GM23338 (cell line): ENCODE measurements at regions not wholly inside any gene's neighbourhood (a gene's known extent, or its start where the extent isn't known, plus 50 kb on each side); places are given as distances from the start of the nearest gene placed in this dataset.

Source experiments
- ATAC-seq: fragments of 200-7000 bp; cut with Tn5 transposase; 3 replicates; pipeline ENCODE4 v1.9.1; 2020
- DNase-seq: peaks from one replicate; pipeline ENCODE4 v3.0.0-alpha.2; 2015; ENCODE audit warnings: low spot score
- H2AFZ ChIP-seq: fragments of 200-600 bp; sonication (generic); 2 replicates; pipeline ENCODE4 v1.8.0; 2016; ENCODE audit warnings: antibody characterized with exemption, mild to moderate bottlenecking, moderate library complexity
- H3F3A ChIP-seq: fragments of 200-600 bp; sonication (generic); replicated peaks from 2 replicates; pipeline ENCODE4 v1.8.0; 2017; ENCODE audit warnings: antibody characterized with exemption, mixed run types, low read depth
- H3K27ac ChIP-seq: fragments of 200-600 bp; sonication (generic); 2 replicates; pipeline ENCODE4 v1.6.1; 2016; ENCODE audit warnings: low read depth
- H3K27me3 ChIP-seq: fragments of 200-600 bp; sonication (generic); 2 replicates; pipeline ENCODE4 v1.8.0; 2016; ENCODE audit warnings: mild to moderate bottlenecking, mixed run types, moderate library complexity; ENCODE audit not compliant: insufficient read depth
- H3K36me3 ChIP-seq: fragments of 200-600 bp; sonication (generic); 2 replicates; pipeline ENCODE4 v1.8.0; 2016; ENCODE audit warnings: mild to moderate bottlenecking; ENCODE audit not compliant: insufficient read depth
- H3K4me1 ChIP-seq: fragments of 200-600 bp; sonication (generic); 2 replicates; pipeline ENCODE4 v1.8.0; 2016; ENCODE audit warnings: mild to moderate bottlenecking, moderate library complexity; ENCODE audit not compliant: insufficient read depth
- H3K4me2 ChIP-seq: fragments of 200-600 bp; sonication (generic); 2 replicates; pipeline ENCODE4 v1.7.1; 2017; ENCODE audit warnings: mixed run types
- H3K4me3 ChIP-seq: fragments of 200-600 bp; sonication (generic); 2 replicates; pipeline ENCODE4 v1.6.1; 2016; ENCODE audit warnings: mixed run types
- H3K79me2 ChIP-seq: fragments of 200-600 bp; sonication (generic); replicated peaks from 2 replicates; pipeline ENCODE4 v1.8.0; 2017; ENCODE audit warnings: mild to moderate bottlenecking; ENCODE audit not compliant: insufficient read depth
- H3K9me2 ChIP-seq: fragments of 200-600 bp; sonication (generic); 2 replicates; pipeline ENCODE4 v1.8.0; 2017; ENCODE audit not compliant: insufficient read depth
- H4K20me1 ChIP-seq: fragments of 200-600 bp; sonication (generic); replicated peaks from 2 replicates; pipeline ENCODE4 v1.8.0; 2017; ENCODE audit warnings: mild to moderate bottlenecking; ENCODE audit not compliant: insufficient read depth
- H3K27ac Mint-ChIP-seq: 2 replicates; pipeline ENCODE4 v1.8.0; 2020; ENCODE audit warnings: inconsistent platforms, mild to moderate bottlenecking, moderate library complexity, mixed read lengths
- H3K27me3 Mint-ChIP-seq: 3 replicates; pipeline ENCODE4 v1.8.0; 2022; ENCODE audit warnings: low read depth, mild to moderate bottlenecking, moderate library complexity, mixed read lengths, inconsistent platforms; ENCODE audit not compliant: insufficient read depth, poor library complexity
- H3K36me3 Mint-ChIP-seq: 3 replicates; pipeline ENCODE4 v1.8.0; 2021; ENCODE audit warnings: low read depth, mild to moderate bottlenecking, inconsistent platforms, moderate library complexity, mixed read lengths
- H3K4me1 Mint-ChIP-seq: 3 replicates; pipeline ENCODE4 v1.8.0; 2020; ENCODE audit warnings: mild to moderate bottlenecking, inconsistent platforms, mixed read lengths
- H3K4me3 Mint-ChIP-seq: 3 replicates; pipeline ENCODE4 v1.8.0; 2021; ENCODE audit warnings: moderate library complexity, mild to moderate bottlenecking, inconsistent platforms, mixed read lengths
- H3K9me3 Mint-ChIP-seq: 3 replicates; pipeline ENCODE4 v1.8.0; 2020; ENCODE audit warnings: moderate library complexity, mild to moderate bottlenecking, inconsistent platforms, mixed read lengths
- CREB1 ChIP-seq: fragments of 250-450 bp; sonication (Bioruptor Pico); IDR thresholded peaks from 2 replicates; pipeline ENCODE4 v1.5.0; 2020; ENCODE audit warnings: low read depth, mild to moderate bottlenecking, moderate library complexity
- EZH2 ChIP-seq: fragments of 200-600 bp; sonication (generic); IDR thresholded peaks from one replicate; pipeline ENCODE4 v1.8.0; 2017; ENCODE audit warnings: antibody characterized with exemption, mild to moderate bottlenecking, low read depth; ENCODE audit not compliant: unreplicated experiment
- EZH2phosphoT487 ChIP-seq: fragments of 200-600 bp; sonication (generic); IDR thresholded peaks from one replicate; pipeline ENCODE4 v1.8.1; 2018; ENCODE audit warnings: antibody characterized with exemption; ENCODE audit not compliant: unreplicated experiment
- JUNB ChIP-seq: IDR thresholded peaks from one replicate; pipeline ENCODE4 v1.6.1; 2016; ENCODE audit warnings: antibody characterized with exemption; ENCODE audit not compliant: unreplicated experiment
- NANOG ChIP-seq: IDR thresholded peaks from 2 replicates; pipeline ENCODE4 v1.6.1; 2016; ENCODE audit warnings: antibody characterized with exemption, borderline replicate concordance
- POLR2AphosphoS5 ChIP-seq: IDR thresholded peaks from 2 replicates; pipeline ENCODE4 v1.6.1; 2016; ENCODE audit warnings: antibody characterized with exemption, low read depth
- STAT1 ChIP-seq: IDR thresholded peaks from one replicate; pipeline ENCODE4 v1.6.1; 2016; ENCODE audit warnings: antibody characterized with exemption; ENCODE audit not compliant: unreplicated experiment
- ZNF114 ChIP-seq: fragments of 250-450 bp; sonication (Bioruptor Pico); IDR thresholded peaks from 2 replicates; pipeline ENCODE4 v1.5.0; 2020; ENCODE audit warnings: mild to moderate bottlenecking, moderate library complexity
- ZNF331 ChIP-seq: fragments of 250-450 bp; sonication (Bioruptor Pico); IDR thresholded peaks from 2 replicates; pipeline ENCODE4 v1.5.0; 2020; ENCODE audit warnings: low read depth, mild to moderate bottlenecking, moderate library complexity
- TF ChIP-seq, protein P1 (sequence below): IDR thresholded peaks from 2 replicates; pipeline ENCODE4 v1.6.1; 2016; ENCODE audit warnings: antibody characterized with exemption
- TF ChIP-seq, protein P2 (sequence below): fragments of 250-450 bp; sonication (Bioruptor Pico); IDR thresholded peaks from 2 replicates; pipeline ENCODE4 v1.5.0; 2020; ENCODE audit warnings: mild to moderate bottlenecking, moderate library complexity
- TF ChIP-seq, protein P3 (sequence below), 2 experiments: fragments of 200-600 bp in 1 of 2; sonication (generic) in 1 of 2; conservative IDR thresholded peaks; 2 replicates each; pipeline versions ENCODE4 v1.5.1 to v1.6.1; 2016 to 2017; ENCODE audit warnings: antibody characterized with exemption in 2 of 2, low read depth in 2 of 2, mild to moderate bottlenecking in 2 of 2, moderate library complexity in 1 of 2
- TF ChIP-seq, protein P4 (sequence below): IDR thresholded peaks from one replicate; pipeline ENCODE4 v1.6.1; 2018; ENCODE audit warnings: antibody characterized with exemption; ENCODE audit not compliant: unreplicated experiment

DNA sequence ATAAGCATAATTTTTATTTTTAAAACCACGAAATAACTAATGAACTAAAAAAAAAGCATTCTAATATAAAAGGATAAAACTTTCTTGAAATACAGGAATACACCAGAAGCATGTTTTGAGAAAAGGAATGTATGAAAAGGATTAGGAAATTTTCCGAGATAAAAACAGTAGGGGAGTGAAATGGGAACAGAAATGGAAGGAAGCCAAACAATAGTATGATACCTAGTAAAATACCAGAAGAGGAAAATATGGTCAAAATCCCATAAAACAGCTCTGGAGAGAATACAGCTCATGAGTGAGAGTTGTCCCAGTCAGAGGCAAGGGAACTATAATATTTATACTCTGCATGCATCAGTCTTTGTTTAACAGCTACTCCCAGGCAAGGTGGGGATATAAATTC is 1016.2 kb downstream of the SLC6A15 start:
- TF ChIP-seq ZNF114 (CRISPR knock-in tag) (no peak), CREB1 (no peak), EZH2 (no peak), EZH2phosphoT487 (no peak), STAT1 (no peak), NANOG (no peak), POLR2AphosphoS5 (no peak), JUNB (no peak), ZNF331 (CRISPR knock-in tag) (no peak)
- TF ChIP-seq, protein P1, sequence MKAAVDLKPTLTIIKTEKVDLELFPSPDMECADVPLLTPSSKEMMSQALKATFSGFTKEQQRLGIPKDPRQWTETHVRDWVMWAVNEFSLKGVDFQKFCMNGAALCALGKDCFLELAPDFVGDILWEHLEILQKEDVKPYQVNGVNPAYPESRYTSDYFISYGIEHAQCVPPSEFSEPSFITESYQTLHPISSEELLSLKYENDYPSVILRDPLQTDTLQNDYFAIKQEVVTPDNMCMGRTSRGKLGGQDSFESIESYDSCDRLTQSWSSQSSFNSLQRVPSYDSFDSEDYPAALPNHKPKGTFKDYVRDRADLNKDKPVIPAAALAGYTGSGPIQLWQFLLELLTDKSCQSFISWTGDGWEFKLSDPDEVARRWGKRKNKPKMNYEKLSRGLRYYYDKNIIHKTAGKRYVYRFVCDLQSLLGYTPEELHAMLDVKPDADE, result no peak
- TF ChIP-seq, protein P2, sequence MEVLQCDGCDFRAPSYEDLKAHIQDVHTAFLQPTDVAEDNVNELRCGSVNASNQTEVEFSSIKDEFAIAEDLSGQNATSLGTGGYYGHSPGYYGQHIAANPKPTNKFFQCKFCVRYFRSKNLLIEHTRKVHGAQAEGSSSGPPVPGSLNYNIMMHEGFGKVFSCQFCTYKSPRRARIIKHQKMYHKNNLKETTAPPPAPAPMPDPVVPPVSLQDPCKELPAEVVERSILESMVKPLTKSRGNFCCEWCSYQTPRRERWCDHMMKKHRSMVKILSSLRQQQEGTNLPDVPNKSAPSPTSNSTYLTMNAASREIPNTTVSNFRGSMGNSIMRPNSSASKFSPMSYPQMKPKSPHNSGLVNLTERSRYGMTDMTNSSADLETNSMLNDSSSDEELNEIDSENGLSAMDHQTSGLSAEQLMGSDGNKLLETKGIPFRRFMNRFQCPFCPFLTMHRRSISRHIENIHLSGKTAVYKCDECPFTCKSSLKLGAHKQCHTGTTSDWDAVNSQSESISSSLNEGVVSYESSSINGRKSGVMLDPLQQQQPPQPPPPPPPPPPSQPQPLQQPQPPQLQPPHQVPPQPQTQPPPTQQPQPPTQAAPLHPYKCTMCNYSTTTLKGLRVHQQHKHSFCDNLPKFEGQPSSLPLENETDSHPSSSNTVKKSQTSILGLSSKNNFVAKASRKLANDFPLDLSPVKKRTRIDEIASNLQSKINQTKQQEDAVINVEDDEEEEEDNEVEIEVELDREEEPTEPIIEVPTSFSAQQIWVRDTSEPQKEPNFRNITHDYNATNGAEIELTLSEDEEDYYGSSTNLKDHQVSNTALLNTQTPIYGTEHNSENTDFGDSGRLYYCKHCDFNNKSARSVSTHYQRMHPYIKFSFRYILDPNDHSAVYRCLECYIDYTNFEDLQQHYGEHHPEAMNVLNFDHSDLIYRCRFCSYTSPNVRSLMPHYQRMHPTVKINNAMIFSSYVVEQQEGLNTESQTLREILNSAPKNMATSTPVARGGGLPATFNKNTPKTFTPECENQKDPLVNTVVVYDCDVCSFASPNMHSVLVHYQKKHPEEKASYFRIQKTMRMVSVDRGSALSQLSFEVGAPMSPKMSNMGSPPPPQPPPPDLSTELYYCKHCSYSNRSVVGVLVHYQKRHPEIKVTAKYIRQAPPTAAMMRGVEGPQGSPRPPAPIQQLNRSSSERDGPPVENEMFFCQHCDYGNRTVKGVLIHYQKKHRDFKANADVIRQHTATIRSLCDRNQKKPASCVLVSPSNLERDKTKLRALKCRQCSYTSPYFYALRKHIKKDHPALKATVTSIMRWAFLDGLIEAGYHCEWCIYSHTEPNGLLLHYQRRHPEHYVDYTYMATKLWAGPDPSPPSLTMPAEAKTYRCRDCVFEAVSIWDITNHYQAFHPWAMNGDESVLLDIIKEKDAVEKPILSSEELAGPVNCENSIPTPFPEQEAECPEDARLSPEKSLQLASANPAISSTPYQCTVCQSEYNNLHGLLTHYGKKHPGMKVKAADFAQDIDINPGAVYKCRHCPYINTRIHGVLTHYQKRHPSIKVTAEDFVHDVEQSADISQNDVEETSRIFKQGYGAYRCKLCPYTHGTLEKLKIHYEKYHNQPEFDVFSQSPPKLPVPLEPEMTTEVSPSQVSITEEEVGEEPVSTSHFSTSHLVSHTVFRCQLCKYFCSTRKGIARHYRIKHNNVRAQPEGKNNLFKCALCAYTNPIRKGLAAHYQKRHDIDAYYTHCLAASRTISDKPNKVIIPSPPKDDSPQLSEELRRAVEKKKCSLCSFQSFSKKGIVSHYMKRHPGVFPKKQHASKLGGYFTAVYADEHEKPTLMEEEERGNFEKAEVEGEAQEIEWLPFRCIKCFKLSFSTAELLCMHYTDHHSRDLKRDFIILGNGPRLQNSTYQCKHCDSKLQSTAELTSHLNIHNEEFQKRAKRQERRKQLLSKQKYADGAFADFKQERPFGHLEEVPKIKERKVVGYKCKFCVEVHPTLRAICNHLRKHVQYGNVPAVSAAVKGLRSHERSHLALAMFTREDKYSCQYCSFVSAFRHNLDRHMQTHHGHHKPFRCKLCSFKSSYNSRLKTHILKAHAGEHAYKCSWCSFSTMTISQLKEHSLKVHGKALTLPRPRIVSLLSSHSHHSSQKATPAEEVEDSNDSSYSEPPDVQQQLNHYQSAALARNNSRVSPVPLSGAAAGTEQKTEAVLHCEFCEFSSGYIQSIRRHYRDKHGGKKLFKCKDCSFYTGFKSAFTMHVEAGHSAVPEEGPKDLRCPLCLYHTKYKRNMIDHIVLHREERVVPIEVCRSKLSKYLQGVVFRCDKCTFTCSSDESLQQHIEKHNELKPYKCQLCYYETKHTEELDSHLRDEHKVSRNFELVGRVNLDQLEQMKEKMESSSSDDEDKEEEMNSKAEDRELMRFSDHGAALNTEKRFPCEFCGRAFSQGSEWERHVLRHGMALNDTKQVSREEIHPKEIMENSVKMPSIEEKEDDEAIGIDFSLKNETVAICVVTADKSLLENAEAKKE (CRISPR knock-in tag), result no peak
- TF ChIP-seq, protein P3, sequence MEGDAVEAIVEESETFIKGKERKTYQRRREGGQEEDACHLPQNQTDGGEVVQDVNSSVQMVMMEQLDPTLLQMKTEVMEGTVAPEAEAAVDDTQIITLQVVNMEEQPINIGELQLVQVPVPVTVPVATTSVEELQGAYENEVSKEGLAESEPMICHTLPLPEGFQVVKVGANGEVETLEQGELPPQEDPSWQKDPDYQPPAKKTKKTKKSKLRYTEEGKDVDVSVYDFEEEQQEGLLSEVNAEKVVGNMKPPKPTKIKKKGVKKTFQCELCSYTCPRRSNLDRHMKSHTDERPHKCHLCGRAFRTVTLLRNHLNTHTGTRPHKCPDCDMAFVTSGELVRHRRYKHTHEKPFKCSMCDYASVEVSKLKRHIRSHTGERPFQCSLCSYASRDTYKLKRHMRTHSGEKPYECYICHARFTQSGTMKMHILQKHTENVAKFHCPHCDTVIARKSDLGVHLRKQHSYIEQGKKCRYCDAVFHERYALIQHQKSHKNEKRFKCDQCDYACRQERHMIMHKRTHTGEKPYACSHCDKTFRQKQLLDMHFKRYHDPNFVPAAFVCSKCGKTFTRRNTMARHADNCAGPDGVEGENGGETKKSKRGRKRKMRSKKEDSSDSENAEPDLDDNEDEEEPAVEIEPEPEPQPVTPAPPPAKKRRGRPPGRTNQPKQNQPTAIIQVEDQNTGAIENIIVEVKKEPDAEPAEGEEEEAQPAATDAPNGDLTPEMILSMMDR (conservative IDR thresholded peaks at IDR 0.05; ENCODE audit: low read depth in 2 of 2), result no peak
- TF ChIP-seq, protein P4, sequence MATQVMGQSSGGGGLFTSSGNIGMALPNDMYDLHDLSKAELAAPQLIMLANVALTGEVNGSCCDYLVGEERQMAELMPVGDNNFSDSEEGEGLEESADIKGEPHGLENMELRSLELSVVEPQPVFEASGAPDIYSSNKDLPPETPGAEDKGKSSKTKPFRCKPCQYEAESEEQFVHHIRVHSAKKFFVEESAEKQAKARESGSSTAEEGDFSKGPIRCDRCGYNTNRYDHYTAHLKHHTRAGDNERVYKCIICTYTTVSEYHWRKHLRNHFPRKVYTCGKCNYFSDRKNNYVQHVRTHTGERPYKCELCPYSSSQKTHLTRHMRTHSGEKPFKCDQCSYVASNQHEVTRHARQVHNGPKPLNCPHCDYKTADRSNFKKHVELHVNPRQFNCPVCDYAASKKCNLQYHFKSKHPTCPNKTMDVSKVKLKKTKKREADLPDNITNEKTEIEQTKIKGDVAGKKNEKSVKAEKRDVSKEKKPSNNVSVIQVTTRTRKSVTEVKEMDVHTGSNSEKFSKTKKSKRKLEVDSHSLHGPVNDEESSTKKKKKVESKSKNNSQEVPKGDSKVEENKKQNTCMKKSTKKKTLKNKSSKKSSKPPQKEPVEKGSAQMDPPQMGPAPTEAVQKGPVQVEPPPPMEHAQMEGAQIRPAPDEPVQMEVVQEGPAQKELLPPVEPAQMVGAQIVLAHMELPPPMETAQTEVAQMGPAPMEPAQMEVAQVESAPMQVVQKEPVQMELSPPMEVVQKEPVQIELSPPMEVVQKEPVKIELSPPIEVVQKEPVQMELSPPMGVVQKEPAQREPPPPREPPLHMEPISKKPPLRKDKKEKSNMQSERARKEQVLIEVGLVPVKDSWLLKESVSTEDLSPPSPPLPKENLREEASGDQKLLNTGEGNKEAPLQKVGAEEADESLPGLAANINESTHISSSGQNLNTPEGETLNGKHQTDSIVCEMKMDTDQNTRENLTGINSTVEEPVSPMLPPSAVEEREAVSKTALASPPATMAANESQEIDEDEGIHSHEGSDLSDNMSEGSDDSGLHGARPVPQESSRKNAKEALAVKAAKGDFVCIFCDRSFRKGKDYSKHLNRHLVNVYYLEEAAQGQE, result no peak
- Histone ChIP-seq H3F3A (no peaks in the 10 kb centered on the region), H3K4me3 (no peak overlapping the region), H4K20me1 (no peaks in the 10 kb centered on the region), H3K27ac (no peak overlapping the region), H3K9me2 (no peaks in the 10 kb centered on the region), H3K27me3 (no peaks in the 10 kb centered on the region), H3K4me1 (no peaks in the 10 kb centered on the region), H3K4me2 (no peak overlapping the region), H3K79me2 (no peaks in the 10 kb centered on the region), H2AFZ (no peak overlapping the region; the same call in 1 of the 2 replicates), H3K36me3 (no peaks in the 10 kb centered on the region)
- DNase-seq (no peak), ATAC-seq (no peak)
- Mint-ChIP-seq H3K36me3 (no peaks in the 10 kb centered on the region), H3K9me3 (peaks cover under 1% of the 10 kb centered on the region; the same call in 2 of the 3 replicates), H3K27me3 (no peaks in the 10 kb centered on the region), H3K4me1 (no peaks in the 10 kb centered on the region), H3K27ac (no peak overlapping the region), H3K4me3 (no peak overlapping the region)
